Activated naive CD4-positive, alpha-beta T cell treated with anti-CD3 and anti-CD28 coated beads for 36 hours (primary cell): ENCODE measurements at regions not wholly inside any gene's neighbourhood (a gene's known extent, or its start where the extent isn't known, plus 50 kb on each side); places are given as distances from the start of the nearest gene placed in this dataset.

Experiments used
- CTCF ChIA-PET: fragments of 350-600 bp; sonication (Branson Sonifier 250); formaldehyde crosslinking; loops from one replicate; lab custom pipeline; 2021; ENCODE audit warnings: antibody characterized with exemption; lab: Charles Lee
- DNase-seq: peaks from one replicate; pipeline ENCODE4 v3.0.0-alpha.2; 2020
- H3K27ac Mint-ChIP-seq: one replicate; pipeline ENCODE4 v1.8.0; 2021; ENCODE audit warnings: mild to moderate bottlenecking, mixed read lengths
- H3K27me3 Mint-ChIP-seq: one replicate; pipeline ENCODE4 v1.8.0; 2021; ENCODE audit warnings: low read depth, mixed read lengths
- H3K36me3 Mint-ChIP-seq: one replicate; pipeline ENCODE4 v1.8.0; 2021; ENCODE audit warnings: low read depth, mixed read lengths
- H3K4me1 Mint-ChIP-seq: one replicate; pipeline ENCODE4 v1.8.0; 2021; ENCODE audit warnings: low read depth, mixed read lengths
- H3K4me3 Mint-ChIP-seq: one replicate; pipeline ENCODE4 v1.8.0; 2021; ENCODE audit warnings: mild to moderate bottlenecking, moderate library complexity, mixed read lengths
- H3K9me3 Mint-ChIP-seq: one replicate; pipeline ENCODE4 v1.8.0; 2021; ENCODE audit warnings: mixed read lengths
- intact Hi-C: fragments of 100-400 bp; cut with micrococcal nuclease; formaldehyde crosslinking; loops from one replicate; pipeline ENCODE4 v1.15.1; 2023

GRCh38 chr9:28848671-28849070, 1275.4 kb upstream of the C9orf72 start:
- no peaks in the 10 kb centered on the region for H3K27me3 Mint-ChIP-seq
- peaks cover 1% of the 10 kb centered on the region for H3K9me3 Mint-ChIP-seq
- intact Hi-C loops, result no loop called here

GRCh38 chr9:28853477-28853876, 1280.2 kb upstream of the C9orf72 start:
- H3K36me3 Mint-ChIP-seq, result no peaks in the 10 kb centered on the region
- H3K27ac Mint-ChIP-seq, result no peak overlapping the region
- DNase-seq, result no peak
- H3K4me3 Mint-ChIP-seq, result no peak overlapping the region
- no peaks in the 10 kb centered on the region for H3K4me1 Mint-ChIP-seq
- intact Hi-C loops, result no loop called here
- H3K9me3 Mint-ChIP-seq, result peaks cover 1% of the 10 kb centered on the region
- CTCF ChIA-PET, result no interaction called here
- H3K27me3 Mint-ChIP-seq, result no peaks in the 10 kb centered on the region

More at GRCh38 chr9:28848671-28849070, 1275.4 kb upstream of the C9orf72 start:
- Mint-ChIP-seq H3K4me1 (no peaks in the 10 kb centered on the region), H3K4me3 (no peak overlapping the region), H3K36me3 (no peaks in the 10 kb centered on the region), H3K27ac (no peak overlapping the region)
- DNase-seq, result no peak
- CTCF ChIA-PET, result no interaction called here

GRCh38 chr9:28866951-28867350, 1293.7 kb upstream of the C9orf72 start:
- intact Hi-C loops, result no loop called here
- CTCF ChIA-PET, result no interaction called here
- no peak for DNase-seq
- no peak overlapping the region for H3K4me3 Mint-ChIP-seq
- H3K36me3 Mint-ChIP-seq, result no peaks in the 10 kb centered on the region
- peaks cover 4% of the 10 kb centered on the region for H3K9me3 Mint-ChIP-seq
- no peaks in the 10 kb centered on the region for H3K27me3 Mint-ChIP-seq
- H3K27ac Mint-ChIP-seq, result no peak overlapping the region
- no peaks in the 10 kb centered on the region for H3K4me1 Mint-ChIP-seq

GRCh38 chr9:28868228-28868990, 1295.1 kb upstream of the C9orf72 start:
- Mint-ChIP-seq H3K4me3 (no peak overlapping the region), H3K27me3 (no peaks in the 10 kb centered on the region), H3K4me1 (no peaks in the 10 kb centered on the region), H3K27ac (no peak overlapping the region), H3K9me3 (peaks cover 4% of the 10 kb centered on the region), H3K36me3 (no peaks in the 10 kb centered on the region)
- CTCF ChIA-PET, result no interaction called here
- intact Hi-C loops, result no loop called here
- no peak for DNase-seq

GRCh38 chr9:28882529-28882928, 1309.2 kb upstream of the C9orf72 start:
- intact Hi-C loops, result no loop called here
- no peaks in the 10 kb centered on the region for H3K27me3 Mint-ChIP-seq
- no peaks in the 10 kb centered on the region for H3K4me1 Mint-ChIP-seq
- no peaks in the 10 kb centered on the region for H3K9me3 Mint-ChIP-seq
- no peak overlapping the region for H3K27ac Mint-ChIP-seq
- CTCF ChIA-PET, result no interaction called here
- DNase-seq, result no peak
- H3K4me3 Mint-ChIP-seq, result no peak overlapping the region
- H3K36me3 Mint-ChIP-seq, result no peaks in the 10 kb centered on the region

GRCh38 chr9:28883234-28883633, 1310.0 kb upstream of the C9orf72 start:
- Mint-ChIP-seq H3K36me3 (no peaks in the 10 kb centered on the region), H3K27me3 (no peaks in the 10 kb centered on the region), H3K9me3 (no peaks in the 10 kb centered on the region), H3K4me3 (no peak overlapping the region), H3K4me1 (no peaks in the 10 kb centered on the region), H3K27ac (no peak overlapping the region)
- intact Hi-C loops, result no loop called here
- no peak for DNase-seq
- CTCF ChIA-PET, result no interaction called here

GRCh38 chr9:28887188-28887884, 1314.1 kb upstream of the C9orf72 start:
- no peaks in the 10 kb centered on the region for H3K4me1 Mint-ChIP-seq
- H3K4me3 Mint-ChIP-seq, result no peak overlapping the region
- no peaks in the 10 kb centered on the region for H3K27me3 Mint-ChIP-seq
- H3K36me3 Mint-ChIP-seq, result no peaks in the 10 kb centered on the region
- H3K27ac Mint-ChIP-seq, result no peak overlapping the region
- CTCF ChIA-PET, result no interaction called here
- intact Hi-C loops, result no loop called here
- H3K9me3 Mint-ChIP-seq, result no peaks in the 10 kb centered on the region
- no peak for DNase-seq

- no peaks in the 10 kb centered on the region for H3K4me1 Mint-ChIP-seq
- H3K27ac Mint-ChIP-seq, result no peak overlapping the region
- DNase-seq, result no peak
- no peaks in the 10 kb centered on the region for H3K27me3 Mint-ChIP-seq
- intact Hi-C loops, result no loop called here
- H3K4me3 Mint-ChIP-seq, result no peak overlapping the region
- no peaks in the 10 kb centered on the region for H3K9me3 Mint-ChIP-seq
- H3K36me3 Mint-ChIP-seq, result no peaks in the 10 kb centered on the region
- CTCF ChIA-PET, result no interaction called here
Measured at GRCh38 chr9:28888806-28889205, 1315.5 kb upstream of the C9orf72 start.

- Mint-ChIP-seq H3K27ac (no peak overlapping the region), H3K4me3 (no peak overlapping the region), H3K9me3 (no peaks in the 10 kb centered on the region), H3K27me3 (no peaks in the 10 kb centered on the region), H3K4me1 (no peaks in the 10 kb centered on the region), H3K36me3 (no peaks in the 10 kb centered on the region)
- intact Hi-C loops, result no loop called here
- no peak for DNase-seq
- CTCF ChIA-PET, result no interaction called here
Measured at GRCh38 chr9:28892538-28892937, 1319.3 kb upstream of the C9orf72 start.

GRCh38 chr9:28899267-28899666, 1326.0 kb upstream of the C9orf72 start:
- CTCF ChIA-PET, result no interaction called here
- no peak overlapping the region for H3K27ac Mint-ChIP-seq
- peaks cover 5% of the 10 kb centered on the region for H3K9me3 Mint-ChIP-seq
- H3K36me3 Mint-ChIP-seq, result no peaks in the 10 kb centered on the region
- no peak for DNase-seq
- intact Hi-C loops, result no loop called here
- H3K4me3 Mint-ChIP-seq, result no peak overlapping the region
- no peaks in the 10 kb centered on the region for H3K4me1 Mint-ChIP-seq
- no peaks in the 10 kb centered on the region for H3K27me3 Mint-ChIP-seq

GRCh38 chr9:28899926-28900325, 1326.6 kb upstream of the C9orf72 start:
- no peak overlapping the region for H3K27ac Mint-ChIP-seq
- H3K4me1 Mint-ChIP-seq, result no peaks in the 10 kb centered on the region
- H3K4me3 Mint-ChIP-seq, result no peak overlapping the region
- no peaks in the 10 kb centered on the region for H3K27me3 Mint-ChIP-seq
- intact Hi-C loops, result no loop called here
- H3K36me3 Mint-ChIP-seq, result no peaks in the 10 kb centered on the region
- DNase-seq, result no peak
- CTCF ChIA-PET, result no interaction called here
- peaks cover 5% of the 10 kb centered on the region for H3K9me3 Mint-ChIP-seq

GRCh38 chr9:28900406-28900805, 1327.1 kb upstream of the C9orf72 start:
- DNase-seq, result no peak

GRCh38 chr9:28909526-28909925, 1336.2 kb upstream of the C9orf72 start:
- intact Hi-C loops, result no loop called here
- Mint-ChIP-seq H3K27ac (no peak overlapping the region), H3K27me3 (no peaks in the 10 kb centered on the region), H3K4me1 (no peaks in the 10 kb centered on the region), H3K36me3 (no peaks in the 10 kb centered on the region), H3K9me3 (no peaks in the 10 kb centered on the region), H3K4me3 (no peak overlapping the region)
- no peak for DNase-seq
- CTCF ChIA-PET, result no interaction called here

More at GRCh38 chr9:28900406-28900805, 1327.1 kb upstream of the C9orf72 start:
- H3K9me3 Mint-ChIP-seq, result peaks cover 5% of the 10 kb centered on the region
- no peak overlapping the region for H3K27ac Mint-ChIP-seq
- no peak overlapping the region for H3K4me3 Mint-ChIP-seq
- intact Hi-C loops, result no loop called here
- CTCF ChIA-PET, result no interaction called here
- no peaks in the 10 kb centered on the region for H3K36me3 Mint-ChIP-seq
- H3K27me3 Mint-ChIP-seq, result no peaks in the 10 kb centered on the region
- no peaks in the 10 kb centered on the region for H3K4me1 Mint-ChIP-seq
